Neural crest cell (in vitro differentiated cells): ENCODE measurements at regions not wholly inside any gene's neighbourhood (a gene's known extent, or its start where the extent isn't known, plus 50 kb on each side); places are given as distances from the start of the nearest gene placed in this dataset.

Source experiments
- DNase-seq: peaks from one replicate; pipeline ENCODE4 v3.0.0; 2021; ENCODE audit warnings: low read depth, mixed read lengths, low spot score
- H3K27ac Mint-ChIP-seq: one replicate; pipeline ENCODE4 v1.8.0; 2021; ENCODE audit warnings: mild to moderate bottlenecking, mixed read lengths; ENCODE audit not compliant: unreplicated experiment
- H3K27me3 Mint-ChIP-seq: 2 replicates; pipeline ENCODE4 v1.8.0; 2021; ENCODE audit warnings: low read depth, mild to moderate bottlenecking, mixed read lengths
- H3K36me3 Mint-ChIP-seq: 2 replicates; pipeline ENCODE4 v1.8.0; 2021; ENCODE audit warnings: low read depth, mild to moderate bottlenecking, mixed read lengths
- H3K4me1 Mint-ChIP-seq: 2 replicates; pipeline ENCODE4 v1.8.0; 2021; ENCODE audit warnings: mixed read lengths
- H3K4me3 Mint-ChIP-seq: one replicate; pipeline ENCODE4 v1.8.0; 2021; ENCODE audit warnings: mild to moderate bottlenecking, mixed read lengths
- H3K9me3 Mint-ChIP-seq: 2 replicates; pipeline ENCODE4 v1.8.0; 2021; ENCODE audit warnings: mixed read lengths
- CTCF ChIP-seq: fragments of 200-600 bp; sonication (generic); conservative IDR thresholded peaks from 2 replicates; pipeline ENCODE4 v1.5.0; 2021; ENCODE audit warnings: antibody characterized with exemption, mild to moderate bottlenecking

GRCh38 chr20:57871237-57871632 lies 161.4 kb upstream of the PMEPA1 start:
- DNase-seq, result no peak
- Mint-ChIP-seq H3K27ac (no peak overlapping the region), H3K27me3 (peaks cover 36% of the 10 kb centered on the region), H3K36me3 (no peaks in the 10 kb centered on the region), H3K4me1 (no peaks in the 10 kb centered on the region), H3K9me3 (no peaks in the 10 kb centered on the region), H3K4me3 (no peak overlapping the region)
- no peak for TF ChIP-seq CTCF

GRCh38 chr20:57870597-57871236 lies 160.9 kb upstream of the PMEPA1 start:
- DNase-seq, result no peak
- H3K4me3 Mint-ChIP-seq, result no peak overlapping the region
- no peak for TF ChIP-seq CTCF
- no peaks in the 10 kb centered on the region for H3K9me3 Mint-ChIP-seq
- no peak overlapping the region for H3K27ac Mint-ChIP-seq
- peaks cover 42% of the 10 kb centered on the region for H3K27me3 Mint-ChIP-seq
- no peaks in the 10 kb centered on the region for H3K4me1 Mint-ChIP-seq
- no peaks in the 10 kb centered on the region for H3K36me3 Mint-ChIP-seq

GRCh38 chr20:57869951-57870315 lies 160.1 kb upstream of the PMEPA1 start:
- Mint-ChIP-seq H3K4me3 (no peak overlapping the region), H3K36me3 (no peaks in the 10 kb centered on the region), H3K9me3 (no peaks in the 10 kb centered on the region), H3K27ac (no peak overlapping the region), H3K27me3 (peaks cover 49% of the 10 kb centered on the region), H3K4me1 (no peaks in the 10 kb centered on the region)
- TF ChIP-seq CTCF, result no peak
- DNase-seq, result no peak

GRCh38 chr20:57869291-57869950 lies 159.6 kb upstream of the PMEPA1 start:
- Mint-ChIP-seq H3K27ac (no peak overlapping the region), H3K4me3 (no peak overlapping the region)

GRCh38 chr20:57868310-57868709 lies 158.5 kb upstream of the PMEPA1 start:
- no peak for DNase-seq
- Mint-ChIP-seq H3K9me3 (peaks cover 3% of the 10 kb centered on the region), H3K4me1 (no peaks in the 10 kb centered on the region), H3K36me3 (no peaks in the 10 kb centered on the region), H3K27ac (no peak overlapping the region), H3K27me3 (peaks cover 64% of the 10 kb centered on the region), H3K4me3 (no peak overlapping the region)
- TF ChIP-seq CTCF, result no peak

More at GRCh38 chr20:57869291-57869950, 159.6 kb upstream of the PMEPA1 start:
- Mint-ChIP-seq H3K36me3 (no peaks in the 10 kb centered on the region), H3K27me3 (peaks cover 53% of the 10 kb centered on the region), H3K4me1 (no peaks in the 10 kb centered on the region), H3K9me3 (peaks cover under 1% of the 10 kb centered on the region)
- no peak for DNase-seq
- TF ChIP-seq CTCF, result no peak
